CD14-positive monocyte (primary cell): ENCODE measurements at regions not wholly inside any gene's neighbourhood (a gene's known extent, or its start where the extent isn't known, plus 50 kb on each side); places are given as distances from the start of the nearest gene placed in this dataset.

ENCODE experiments used
- DNase-seq, 3 donors: peaks; one replicate each; pipeline ENCODE4 v3.0.0-alpha.2; 2011 to 2022
- H2AFZ ChIP-seq: 2 replicates; pipeline ENCODE4 v1.6.0; 2012; ENCODE audit warnings: mild to moderate bottlenecking, low read depth, low read length, inconsistent platforms; ENCODE audit not compliant: insufficient read depth, poor library complexity, severe bottlenecking
- H3K27ac ChIP-seq, 2 donors: 1 replicate in 1 of 2; 2 replicates in 1 of 2; pipeline ENCODE4 v1.5.1; 2012 to 2013; ENCODE audit warnings: low read length in 2 of 2, control low read depth in 1 of 2, inconsistent platforms in 1 of 2, low read depth in 1 of 2, mild to moderate bottlenecking in 1 of 2
- H3K27me3 ChIP-seq, 2 donors: one replicate each; pipeline versions ENCODE4 v1.6.0 to v1.6.1; 2011 to 2013; ENCODE audit warnings: low read length in 2 of 2; ENCODE audit not compliant: control insufficient read depth in 2 of 2, insufficient read depth in 2 of 2
- H3K36me3 ChIP-seq, 2 donors: replicated peaks in 1 of 2; 1 replicate in 1 of 2; 2 replicates in 1 of 2; pipeline versions ENCODE4 v1.5.1 to v1.6.1; 2012 to 2013; ENCODE audit warnings: low read length in 2 of 2, control low read depth in 1 of 2, inconsistent platforms in 1 of 2, mild to moderate bottlenecking in 1 of 2; ENCODE audit not compliant: insufficient read depth in 2 of 2, control insufficient read depth in 1 of 2
- H3K4me1 ChIP-seq, 2 donors: 1 replicate in 1 of 2; 2 replicates in 1 of 2; pipeline versions ENCODE4 v1.5.1 to v1.6.1; 2012 to 2013; ENCODE audit warnings: low read length in 2 of 2, control low read depth in 1 of 2, inconsistent platforms in 1 of 2, mild to moderate bottlenecking in 1 of 2, moderate library complexity in 1 of 2; ENCODE audit not compliant: insufficient read depth in 2 of 2, control insufficient read depth in 1 of 2
- H3K4me2 ChIP-seq: replicated peaks from 2 replicates; pipeline ENCODE3; 2012; ENCODE audit warnings: low read length, moderate library complexity, mild to moderate bottlenecking; ENCODE audit not compliant: poor library complexity, severe bottlenecking; ENCODE audit errors: extremely low read depth
- H3K4me3 ChIP-seq, 3 experiments: fragments of 200-600 bp in 1 of 3; sonication (generic) in 1 of 3; replicated peaks in 1 of 3; 1 replicate in 2 of 3; 2 replicates in 1 of 3; pipeline ENCODE4 v1.5.1; 2011 to 2013; ENCODE audit warnings: low read length in 3 of 3, mild to moderate bottlenecking in 3 of 3, control low read depth in 2 of 3, low read depth in 2 of 3, inconsistent platforms in 1 of 3, moderate library complexity in 1 of 3
- H3K79me2 ChIP-seq: 2 replicates; pipeline ENCODE4 v1.6.0; 2012; ENCODE audit warnings: mild to moderate bottlenecking, control low read depth, inconsistent platforms, low read length, moderate library complexity; ENCODE audit not compliant: insufficient read depth
- H3K9ac ChIP-seq: 2 replicates; pipeline ENCODE4 v1.6.0; 2017; ENCODE audit warnings: low read length, mild to moderate bottlenecking; ENCODE audit not compliant: insufficient read depth, poor library complexity, severe bottlenecking
- H3K9me3 ChIP-seq, 2 donors: replicated peaks in 1 of 2; 1 replicate in 1 of 2; 2 replicates in 1 of 2; pipeline versions ENCODE4 v1.5.1 to v1.6.1; 2012 to 2013; ENCODE audit warnings: low read length in 2 of 2, control low read depth in 1 of 2; ENCODE audit not compliant: control insufficient read depth in 1 of 2, insufficient read depth in 1 of 2
- H4K20me1 ChIP-seq: 2 replicates; pipeline ENCODE4 v1.6.0; 2012; ENCODE audit warnings: mild to moderate bottlenecking, low read length, control low read depth, moderate library complexity; ENCODE audit not compliant: insufficient read depth
- H3K27ac Mint-ChIP-seq, 7 donors: one replicate each; pipeline ENCODE4 v1.8.0; 2020; ENCODE audit warnings: mild to moderate bottlenecking in 7 of 7, mixed read lengths in 7 of 7, moderate library complexity in 6 of 7, inconsistent platforms in 2 of 7
- H3K27me3 Mint-ChIP-seq, 3 donors: one replicate each; pipeline ENCODE4 v1.8.0; 2021 to 2022; ENCODE audit warnings: low read depth in 3 of 3, mild to moderate bottlenecking in 3 of 3, mixed read lengths in 3 of 3, moderate library complexity in 3 of 3, inconsistent platforms in 1 of 3
- H3K36me3 Mint-ChIP-seq, 2 donors: one replicate each; pipeline ENCODE4 v1.8.0; 2020; ENCODE audit warnings: mixed read lengths in 2 of 2, inconsistent platforms in 1 of 2, mild to moderate bottlenecking in 1 of 2
- H3K4me1 Mint-ChIP-seq: one replicate; pipeline ENCODE4 v1.8.0; 2020; ENCODE audit warnings: mild to moderate bottlenecking, mixed read lengths
- H3K4me3 Mint-ChIP-seq, 2 donors: one replicate each; pipeline ENCODE4 v1.8.0; 2020; ENCODE audit warnings: mild to moderate bottlenecking in 2 of 2, mixed read lengths in 2 of 2, moderate library complexity in 1 of 2
- H3K9me3 Mint-ChIP-seq, 7 donors: one replicate each; pipeline ENCODE4 v1.8.0; 2020 to 2022; ENCODE audit warnings: mixed read lengths in 7 of 7, mild to moderate bottlenecking in 6 of 7, moderate library complexity in 6 of 7, inconsistent platforms in 2 of 7
- CTCF ChIP-seq: fragments of 200-600 bp; IDR thresholded peaks from one replicate; pipeline ENCODE4 v1.8.0; 2022; ENCODE audit warnings: antibody characterized with exemption, mild to moderate bottlenecking
- WGBS: methylation state at CpG from one replicate; pipeline ENCODE4 v1.1.5; 2013; ENCODE audit warnings: missing lambda C conversion rate; ENCODE audit not compliant: insufficient coverage; 5-methylcytosine and 5-hydroxymethylcytosine counted together
- intact Hi-C, 2 donors: fragments of 100-400 bp; cut with micrococcal nuclease; formaldehyde crosslinking; loops; one replicate each; pipeline versions ENCODE4 v1.15.0 to v1.15.1; 2023

GRCh38 chr5:175261037-175261436 is 182.9 kb downstream of the DRD1 start:
- Histone ChIP-seq H3K36me3 (no peaks in the 10 kb centered on the region), H3K4me1 (no peaks in the 10 kb centered on the region), H3K4me3 (no peak overlapping the region), H3K27me3 (no peaks in the 10 kb centered on the region), H3K9ac (no peak overlapping the region), H3K79me2 (no peaks in the 10 kb centered on the region), H4K20me1 (no peaks in the 10 kb centered on the region), H3K27ac (no peak overlapping the region), H2AFZ (no peak overlapping the region), H3K9me3 (no peaks in the 10 kb centered on the region), H3K4me2 (no peak overlapping the region)
- H3K27me3 Mint-ChIP-seq = peaks cover 0 to 2% (median 1%) of the 10 kb centered on the region in 3 donors
- no peak overlapping the region for H3K27ac Mint-ChIP-seq
- 92% methylated on average over 6 of the region's 6 CpGs for WGBS
- no peak for DNase-seq
- no peak for TF ChIP-seq CTCF
- intact Hi-C loops = no loop called here
- H3K9me3 Mint-ChIP-seq = peaks cover 0 to 4% (median 2%) of the 10 kb centered on the region in 7 donors
- H3K4me1 Mint-ChIP-seq = no peaks in the 10 kb centered on the region
- H3K36me3 Mint-ChIP-seq = no peaks in the 10 kb centered on the region
- H3K4me3 Mint-ChIP-seq = no peak overlapping the region

GRCh38 chr5:175257847-175258194 is 186.2 kb downstream of the DRD1 start:
- H3K36me3 ChIP-seq = no peaks in the 10 kb centered on the region
- H3K4me1 Mint-ChIP-seq = no peaks in the 10 kb centered on the region
- no peaks in the 10 kb centered on the region for H3K36me3 Mint-ChIP-seq
- WGBS = 80% methylated on average over 1 of the region's 1 CpG
- H3K4me3 Mint-ChIP-seq = no peak overlapping the region
- H3K27me3 ChIP-seq = no peaks in the 10 kb centered on the region
- H3K4me1 ChIP-seq = no peaks in the 10 kb centered on the region
- peaks cover 0 to 7% (median 2%) of the 10 kb centered on the region in 7 donors for H3K9me3 Mint-ChIP-seq
- H3K4me2 ChIP-seq = no peak overlapping the region
- no peak overlapping the region for H3K4me3 ChIP-seq
- no peak overlapping the region for H3K27ac Mint-ChIP-seq
- no peak overlapping the region for H2AFZ ChIP-seq
- H3K9me3 ChIP-seq = no peaks in the 10 kb centered on the region
- H3K27ac ChIP-seq = no peak overlapping the region
- DNase-seq = no peak
- no peaks in the 10 kb centered on the region for H4K20me1 ChIP-seq
- H3K27me3 Mint-ChIP-seq = peaks cover 1 to 2% (median 1%) of the 10 kb centered on the region in 3 donors
- H3K79me2 ChIP-seq = no peaks in the 10 kb centered on the region
- TF ChIP-seq CTCF = no peak
- H3K9ac ChIP-seq = no peak overlapping the region
- intact Hi-C loops = no loop called here
